Choroid plexus epithelial cell (primary cell): ENCODE measurements at regions not wholly inside any gene's neighbourhood (a gene's known extent, or its start where the extent isn't known, plus 50 kb on each side); places are given as distances from the start of the nearest gene placed in this dataset.

Experiments
- DNase-seq: peaks from one replicate; pipeline ENCODE4 v3.0.0-alpha.2; 2010; ENCODE audit warnings: low read depth
- H3K4me3 ChIP-seq: 2 replicates; pipeline ENCODE4 v1.5.1; 2011; ENCODE audit warnings: low read depth, mild to moderate bottlenecking, control low read depth, low read length, moderate library complexity
- TF ChIP-seq, protein P1 (sequence below): conservative IDR thresholded peaks from 2 replicates; pipeline ENCODE4 v1.5.1; 2011; ENCODE audit warnings: low read depth, mild to moderate bottlenecking, control low read depth, inconsistent platforms, low read length, moderate library complexity

DNA sequence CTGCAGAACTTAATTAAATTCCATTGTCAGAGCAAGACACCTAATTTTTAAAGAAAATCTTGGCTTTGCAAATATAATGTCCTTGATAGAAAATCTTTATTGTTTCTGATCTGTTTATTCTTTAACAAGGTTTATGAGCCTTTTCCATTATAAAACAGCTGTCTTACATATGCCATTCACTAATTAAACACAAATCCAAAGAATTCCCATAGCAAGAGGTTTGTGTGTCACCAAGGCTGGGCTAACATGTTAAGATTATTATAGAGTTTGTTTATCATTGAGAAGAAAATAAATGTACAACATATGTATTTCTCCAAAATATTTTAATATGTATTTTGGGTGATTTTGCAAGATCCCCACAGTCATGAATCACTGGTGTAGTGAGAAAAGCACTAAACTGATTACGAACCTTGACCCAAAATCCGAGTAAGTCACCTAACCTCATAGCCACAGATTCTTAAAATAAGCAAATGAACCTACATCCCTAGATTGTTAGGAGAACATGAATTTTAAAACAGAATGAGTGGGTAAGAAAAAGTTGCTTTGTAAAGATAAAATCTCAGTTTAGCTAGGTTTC lies 694.8 kb upstream of the INTU start:
- no peak overlapping the region for H3K4me3 ChIP-seq
- TF ChIP-seq, protein P1, sequence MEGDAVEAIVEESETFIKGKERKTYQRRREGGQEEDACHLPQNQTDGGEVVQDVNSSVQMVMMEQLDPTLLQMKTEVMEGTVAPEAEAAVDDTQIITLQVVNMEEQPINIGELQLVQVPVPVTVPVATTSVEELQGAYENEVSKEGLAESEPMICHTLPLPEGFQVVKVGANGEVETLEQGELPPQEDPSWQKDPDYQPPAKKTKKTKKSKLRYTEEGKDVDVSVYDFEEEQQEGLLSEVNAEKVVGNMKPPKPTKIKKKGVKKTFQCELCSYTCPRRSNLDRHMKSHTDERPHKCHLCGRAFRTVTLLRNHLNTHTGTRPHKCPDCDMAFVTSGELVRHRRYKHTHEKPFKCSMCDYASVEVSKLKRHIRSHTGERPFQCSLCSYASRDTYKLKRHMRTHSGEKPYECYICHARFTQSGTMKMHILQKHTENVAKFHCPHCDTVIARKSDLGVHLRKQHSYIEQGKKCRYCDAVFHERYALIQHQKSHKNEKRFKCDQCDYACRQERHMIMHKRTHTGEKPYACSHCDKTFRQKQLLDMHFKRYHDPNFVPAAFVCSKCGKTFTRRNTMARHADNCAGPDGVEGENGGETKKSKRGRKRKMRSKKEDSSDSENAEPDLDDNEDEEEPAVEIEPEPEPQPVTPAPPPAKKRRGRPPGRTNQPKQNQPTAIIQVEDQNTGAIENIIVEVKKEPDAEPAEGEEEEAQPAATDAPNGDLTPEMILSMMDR, result no peak
- peak; percentile 21 for DNase-seq

DNA sequence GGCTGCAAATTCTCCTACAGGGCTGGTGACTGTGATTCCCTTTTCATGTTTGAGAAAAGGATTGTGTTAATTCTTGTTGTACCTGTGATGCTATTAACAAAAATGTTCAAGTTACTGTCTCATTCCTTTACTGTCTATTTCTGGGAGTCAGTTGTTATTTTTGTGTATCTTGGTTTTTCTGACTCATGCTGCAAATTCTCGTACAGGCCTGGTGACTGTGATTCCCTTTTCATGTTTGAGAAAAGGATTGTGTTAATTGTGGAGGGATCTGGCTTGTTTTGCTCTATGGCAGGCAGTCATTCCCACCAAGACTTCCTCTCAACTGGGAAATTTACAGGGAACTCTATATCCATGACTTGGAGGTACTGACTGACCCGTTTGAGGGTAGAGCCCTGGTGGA lies 693.4 kb upstream of the INTU start:
- TF ChIP-seq, protein P1, result no peak
- peak; percentile 81 for DNase-seq
- H3K4me3 ChIP-seq, result no peak overlapping the region

DNA sequence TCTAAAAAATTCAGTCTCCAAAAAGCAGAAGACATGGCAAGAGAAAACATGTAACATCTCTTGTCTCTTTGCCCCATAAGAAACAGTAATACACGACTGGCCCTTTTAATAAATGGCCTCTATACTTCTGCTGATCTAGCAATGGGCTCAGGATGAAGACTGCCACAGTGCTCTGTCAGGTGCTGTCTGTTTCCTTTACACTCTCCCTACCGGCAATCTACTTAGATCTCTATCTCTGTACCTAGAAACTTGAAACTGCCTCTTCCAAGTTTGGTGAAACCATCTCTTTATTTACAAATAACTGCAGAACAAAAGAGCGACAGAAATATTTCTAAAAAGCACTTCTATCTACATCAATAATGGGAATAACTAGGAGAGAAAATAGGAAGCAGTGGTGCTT lies 685.2 kb upstream of the INTU start:
- TF ChIP-seq, protein P1, result no peak

DNA sequence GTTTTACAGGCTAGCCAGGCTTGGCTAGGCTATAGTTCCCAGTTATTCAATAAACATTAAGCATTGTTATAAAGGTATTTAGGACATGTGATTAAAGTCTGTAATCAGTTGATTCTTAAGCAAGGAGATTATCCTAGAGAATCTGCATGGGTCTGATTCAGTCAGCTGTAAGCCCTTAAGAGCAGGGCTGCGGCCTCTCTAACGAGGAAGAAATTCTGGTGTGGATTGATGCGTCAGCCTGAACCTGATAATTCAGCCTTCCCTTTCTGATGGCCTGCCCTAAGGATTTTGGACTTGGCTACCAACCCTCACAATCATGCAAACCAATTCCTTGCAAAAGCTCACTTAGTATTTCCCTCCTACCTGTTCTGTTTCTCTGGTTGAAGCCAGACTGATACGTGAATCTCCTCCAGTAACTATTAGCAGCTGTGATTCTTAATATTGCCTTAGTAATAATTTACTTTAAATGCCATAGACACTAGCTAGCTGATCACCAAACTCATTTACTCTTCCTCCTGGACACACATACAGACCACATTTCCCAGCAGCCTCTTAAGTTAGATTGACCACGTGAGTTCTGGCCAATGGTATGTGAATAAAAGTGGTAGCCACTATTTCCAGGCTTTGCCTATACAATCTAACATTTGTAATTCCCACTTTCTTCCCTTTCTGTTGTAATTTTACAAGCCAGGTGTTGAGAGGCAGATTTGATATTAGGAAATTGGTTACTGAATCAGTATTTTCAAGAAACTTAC lies 678.0 kb upstream of the INTU start:
- no peak for DNase-seq
- TF ChIP-seq, protein P1, result no peak
- H3K4me3 ChIP-seq, result no peak overlapping the region

More for the DNA sequence above, 685.2 kb upstream of the INTU start:
- no peak overlapping the region for H3K4me3 ChIP-seq
- DNase-seq, result no peak

DNA sequence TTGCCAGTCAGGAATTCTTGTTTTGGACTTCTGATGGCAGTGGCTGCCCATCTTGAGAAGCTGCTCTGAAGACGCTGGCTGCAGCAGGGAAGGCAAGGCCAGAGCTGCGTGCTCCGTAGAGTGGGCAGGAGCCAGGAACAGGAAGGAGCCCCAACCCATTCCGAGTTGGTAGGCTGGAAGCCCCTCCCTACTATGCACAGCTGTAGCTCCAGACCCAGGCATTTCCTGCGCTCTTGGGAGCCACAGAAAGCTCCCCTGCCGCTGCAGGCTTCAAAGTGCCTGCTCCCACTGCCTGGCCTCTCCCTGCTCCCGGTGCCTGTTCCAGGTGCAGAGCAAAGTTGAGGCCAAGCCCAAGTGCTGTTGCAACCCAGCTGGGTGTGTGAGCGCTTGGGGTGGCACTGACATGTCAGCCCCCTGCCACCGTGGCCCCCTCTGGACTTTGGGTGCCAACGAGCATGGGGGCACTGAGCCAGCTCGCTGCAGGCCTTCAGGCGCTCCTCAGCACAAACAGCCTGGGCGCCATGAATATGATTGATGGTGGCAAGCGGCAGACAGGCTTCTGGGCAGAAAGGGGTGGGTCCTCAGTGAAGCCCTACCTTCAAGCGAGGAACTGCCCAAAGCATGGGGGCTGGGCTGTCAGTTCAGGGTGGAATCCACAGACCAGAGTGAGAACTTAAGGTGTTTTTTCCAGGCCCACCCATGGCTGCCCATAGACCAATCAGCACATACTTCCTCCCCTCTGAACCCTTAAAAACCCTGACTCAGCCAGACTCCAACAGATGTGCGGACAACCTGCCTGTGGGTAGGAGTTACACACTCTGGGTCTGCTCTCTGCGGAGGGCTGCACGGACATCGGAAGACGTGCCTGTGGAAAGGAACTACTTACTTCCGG lies 677.2 kb upstream of the INTU start:
- no peak for DNase-seq
- TF ChIP-seq, protein P1, result no peak

DNA sequence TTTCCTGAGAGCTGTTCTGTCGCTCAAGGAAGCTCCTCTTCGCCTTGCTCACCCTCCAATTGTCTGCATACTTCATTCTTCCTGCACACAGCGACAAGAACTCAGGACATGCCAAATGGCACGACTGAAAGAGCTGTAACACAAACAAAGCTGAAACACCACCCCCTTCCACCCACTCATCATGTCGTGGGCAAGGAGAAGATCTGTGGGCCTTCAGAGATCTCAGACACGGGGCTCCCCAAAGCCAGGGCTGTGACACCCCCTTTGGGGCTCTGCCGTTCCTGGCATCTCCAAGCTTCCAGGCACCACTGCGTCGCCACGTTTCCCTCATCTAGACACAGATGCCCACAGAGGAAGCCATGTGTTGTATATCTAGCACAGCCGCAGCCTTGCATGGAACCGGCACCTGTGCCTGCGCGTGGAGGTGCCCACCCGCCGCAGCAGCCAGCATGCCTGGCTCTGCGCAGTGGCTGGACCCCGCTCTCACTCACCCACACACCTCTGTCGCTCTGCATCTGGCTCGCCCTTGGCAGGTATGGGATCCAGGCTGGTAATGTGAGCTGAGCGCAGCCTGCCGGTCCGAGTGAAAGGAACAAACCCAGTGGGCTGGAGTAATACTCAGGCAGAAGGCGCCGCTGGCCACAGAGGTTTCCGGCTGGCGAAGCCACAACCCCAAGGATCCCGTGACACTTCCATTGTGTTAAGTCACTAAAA lies 676.4 kb upstream of the INTU start:
- TF ChIP-seq, protein P1, result no peak
- no peak for DNase-seq
- no peak overlapping the region for H3K4me3 ChIP-seq

More for the DNA sequence above, 677.2 kb upstream of the INTU start:
- H3K4me3 ChIP-seq, result no peak overlapping the region
